HG03135 (cell line): ENCODE measurements at regions not wholly inside any gene's neighbourhood (a gene's known extent, or its start where the extent isn't known, plus 50 kb on each side); places are given as distances from the start of the nearest gene placed in this dataset.

Experiments
- ATAC-seq: cut with Tn5 transposase; IDR thresholded peaks from one replicate; pipeline ENCODE4 v1.9.1; 2021; ENCODE audit warnings: mild to moderate bottlenecking, moderate library complexity; ENCODE audit not compliant: unreplicated experiment

DNA sequence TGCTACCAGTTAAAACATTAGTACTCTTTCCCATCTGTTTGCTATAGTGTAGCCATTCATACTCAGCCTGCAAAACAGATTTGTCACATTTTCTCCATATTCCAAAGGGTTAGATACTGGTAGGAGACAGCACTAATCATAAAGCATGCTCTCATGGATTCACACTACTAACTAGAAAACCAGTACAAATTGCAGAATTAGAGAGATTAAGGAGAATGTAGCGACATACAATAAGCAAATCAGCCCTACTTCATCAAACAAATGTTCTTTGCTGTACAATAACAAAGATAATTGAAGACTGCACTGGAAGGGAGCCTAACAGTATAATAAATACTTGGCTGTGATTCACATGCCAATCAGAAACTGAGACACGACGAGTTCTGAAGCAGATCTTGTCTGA, 368.0 kb upstream of the PRMT6 start:
- ATAC-seq = no peak

DNA sequence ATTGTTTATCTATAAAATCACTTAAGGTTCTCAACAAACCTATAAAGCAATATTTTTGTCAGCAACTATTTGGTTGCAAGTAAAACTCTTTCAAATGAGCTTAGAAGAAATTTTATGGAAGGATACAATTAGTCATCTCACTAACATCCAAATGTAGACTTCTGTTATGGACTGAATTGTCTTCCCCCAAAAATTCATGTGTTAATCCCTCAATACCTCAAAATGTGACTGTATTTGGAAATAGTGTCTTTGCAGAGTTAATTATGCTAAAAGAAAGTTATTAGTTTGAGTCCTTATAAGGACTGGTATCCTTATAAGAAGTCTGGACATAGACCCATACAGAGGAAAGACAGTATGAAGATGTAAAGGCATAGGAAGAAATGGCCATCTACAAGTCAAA, 357.8 kb upstream of the PRMT6 start:
- ATAC-seq = no peak

DNA sequence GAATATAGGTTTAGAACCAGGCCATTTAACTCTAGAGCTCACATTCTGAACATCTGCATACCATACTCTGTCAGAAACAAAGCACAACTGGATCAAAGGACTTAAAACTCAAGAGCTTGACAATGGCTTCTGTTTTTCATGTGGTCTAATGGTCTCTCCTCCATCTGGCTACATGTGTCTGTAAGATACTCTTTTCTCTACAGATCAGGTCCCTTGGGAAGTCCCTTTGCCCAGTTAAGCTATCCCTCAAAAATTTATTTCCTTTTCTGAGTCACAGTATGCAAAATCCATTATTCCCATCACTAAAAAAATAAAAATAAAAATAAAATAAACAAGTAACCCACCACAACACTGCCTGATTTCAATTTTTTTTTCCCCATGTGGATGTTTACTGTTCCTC, 357.0 kb upstream of the PRMT6 start:
- no peak for ATAC-seq

DNA sequence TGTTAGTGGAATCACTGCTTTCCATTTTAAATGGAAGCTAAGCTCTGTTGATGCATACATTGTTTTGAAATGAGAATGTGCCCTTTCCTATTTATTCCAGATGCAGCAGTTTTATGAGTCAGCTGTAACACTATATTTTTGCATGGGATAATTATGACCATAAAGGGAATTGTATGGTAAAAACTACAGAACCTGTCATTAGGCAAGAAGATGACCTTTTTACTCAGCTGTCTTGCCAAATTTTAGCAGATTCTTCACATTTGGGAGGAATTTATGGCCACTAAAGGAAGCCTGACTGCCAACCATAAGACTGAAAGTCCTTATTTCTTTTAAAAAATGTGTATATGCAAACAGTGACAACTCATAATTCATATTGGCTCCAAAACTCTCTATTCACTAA, 356.3 kb upstream of the PRMT6 start:
- ATAC-seq = no peak

DNA sequence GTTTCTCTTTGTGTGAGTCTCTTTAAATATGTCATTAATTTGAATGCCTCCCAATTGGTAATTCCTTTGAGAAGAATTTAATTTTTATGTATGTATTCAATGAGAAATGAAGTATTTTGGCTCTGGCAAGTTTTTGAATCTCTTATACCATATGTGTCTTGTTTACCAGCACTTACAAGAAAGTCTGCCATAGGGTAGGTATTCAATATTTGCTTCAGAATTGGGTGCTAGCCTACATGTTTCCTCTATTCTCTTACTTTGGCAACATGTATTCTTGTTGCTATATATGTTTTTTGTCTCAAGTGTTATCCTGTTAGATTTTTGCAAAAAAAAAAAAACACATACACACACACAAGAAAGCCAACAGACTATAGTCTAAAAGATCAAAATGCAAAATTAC, 350.5 kb upstream of the PRMT6 start:
- ATAC-seq = no peak

DNA sequence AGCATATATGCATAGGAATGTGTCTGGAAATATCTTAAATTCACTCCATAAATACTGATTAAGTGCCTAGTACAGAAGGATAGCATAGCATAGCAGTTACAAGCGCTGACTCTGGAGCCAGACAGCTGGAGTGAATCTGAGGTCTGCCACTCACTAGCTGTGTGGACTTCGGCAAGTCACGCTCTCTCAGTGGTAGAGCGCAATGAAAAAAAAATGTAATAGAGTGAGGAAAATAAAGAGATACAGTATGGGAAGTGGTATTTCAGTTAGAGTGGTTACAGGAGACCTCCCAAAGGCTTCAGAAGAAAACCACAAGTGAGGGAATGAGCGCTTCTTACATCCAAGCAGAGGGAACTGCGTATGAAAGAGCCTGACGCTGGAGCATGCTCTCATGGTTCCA, 338.9 kb upstream of the PRMT6 start:
- no peak for ATAC-seq

DNA sequence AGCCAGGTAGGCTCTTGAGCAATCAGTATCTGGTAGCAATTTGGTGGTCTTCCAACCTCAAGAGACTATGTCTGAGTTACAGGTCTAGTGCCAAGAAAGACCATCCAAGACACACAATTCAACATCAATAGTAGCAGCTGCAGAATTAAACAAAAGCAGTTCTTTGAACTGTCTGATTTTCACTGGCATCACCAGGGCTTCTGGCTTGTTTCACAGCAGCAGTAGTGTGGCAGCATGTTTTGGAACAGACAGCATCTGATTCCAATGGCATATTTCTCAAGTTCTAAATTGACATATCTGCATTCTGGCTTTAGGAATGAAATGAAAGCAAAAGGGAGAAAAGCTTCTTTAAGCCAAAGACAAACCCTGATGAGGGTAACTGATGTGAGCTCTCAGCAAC, 334.7 kb upstream of the PRMT6 start:
- ATAC-seq = no peak

DNA sequence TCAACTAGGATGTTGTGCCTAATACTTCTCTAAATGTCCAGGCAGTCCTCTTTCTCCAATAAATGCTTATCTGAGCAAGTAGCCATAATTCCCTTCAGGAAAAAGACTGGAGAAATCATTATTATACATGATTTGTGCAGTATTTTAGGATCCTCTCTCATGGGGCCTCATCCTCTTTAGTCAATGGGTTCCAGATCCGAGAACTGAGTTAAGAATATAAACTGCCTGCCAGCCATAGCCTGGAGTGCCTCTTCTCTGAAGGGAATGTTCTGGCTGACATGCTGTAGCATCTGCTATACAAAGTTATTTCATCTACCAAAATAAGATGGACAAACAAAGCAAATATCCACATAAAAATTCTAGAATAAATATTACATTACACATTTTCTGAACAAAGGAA, 334.0 kb upstream of the PRMT6 start:
- no peak for ATAC-seq

DNA sequence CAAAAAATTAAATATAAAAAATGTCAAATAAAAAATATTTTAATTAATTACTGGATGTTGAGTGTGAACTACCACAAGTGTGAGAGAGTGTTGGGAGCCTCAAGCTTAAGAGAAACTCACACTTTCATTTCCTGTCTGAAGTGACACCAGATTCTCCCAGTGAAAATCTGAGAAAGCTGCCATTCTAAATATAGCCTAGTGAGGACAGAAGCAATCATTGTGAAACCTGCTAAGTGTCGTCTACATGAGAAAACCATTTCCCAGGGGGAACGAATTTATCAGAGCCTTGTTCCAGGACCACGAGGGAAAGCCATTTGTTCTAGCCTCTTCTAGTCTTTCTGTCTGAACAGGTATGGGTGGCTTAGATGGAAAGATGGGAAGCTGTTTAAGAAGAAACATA, 329.3 kb upstream of the PRMT6 start:
- peak; percentile 73 for ATAC-seq

DNA sequence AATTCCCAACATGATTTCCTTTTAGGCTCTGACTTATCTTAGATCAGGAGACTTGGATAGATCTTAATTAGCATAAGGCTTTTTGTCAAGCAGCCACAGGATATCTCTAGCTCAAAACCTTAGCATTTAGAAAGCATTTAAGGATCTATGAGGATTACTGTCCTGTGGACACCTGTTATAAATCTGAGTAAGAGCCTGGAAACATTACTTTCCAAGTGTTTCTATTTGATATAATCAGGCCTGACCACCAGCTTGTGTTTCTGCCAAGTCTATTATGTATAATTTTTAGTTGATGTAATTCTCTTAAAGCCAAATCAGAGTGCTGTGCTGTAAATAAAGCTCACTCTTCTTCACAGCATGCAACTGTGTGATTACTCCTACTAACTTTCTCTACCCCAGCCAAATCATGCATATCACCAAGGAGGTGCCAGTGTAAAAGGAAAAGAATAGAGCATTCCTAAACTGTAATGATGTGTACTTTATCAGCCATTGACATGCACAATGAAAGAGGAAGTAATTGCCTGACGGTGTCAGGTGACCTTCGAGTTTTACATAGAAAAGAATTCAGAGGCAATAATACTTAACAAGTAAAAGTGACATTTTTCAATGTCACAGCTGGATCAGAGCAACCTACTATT, 309.9 kb upstream of the PRMT6 start:
- ATAC-seq = no peak

DNA sequence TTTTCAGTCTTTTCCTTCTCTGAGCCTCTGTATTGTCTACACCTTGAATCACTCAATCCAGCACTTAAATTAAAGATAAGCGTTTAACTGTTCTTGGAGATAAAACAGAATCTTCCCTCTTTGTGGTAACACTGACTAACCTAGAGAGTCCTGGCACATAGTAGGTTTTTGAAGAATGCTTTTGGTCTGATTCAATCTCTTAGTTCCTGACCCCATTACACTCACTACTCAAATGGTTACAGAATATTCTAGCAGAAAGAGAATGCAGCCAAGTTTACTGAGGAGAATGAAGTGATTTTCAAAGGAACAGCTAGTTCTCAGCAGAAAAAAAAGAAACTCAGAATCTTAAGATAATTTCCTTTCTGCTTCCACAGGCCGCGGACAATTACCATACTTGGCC, 309.2 kb upstream of the PRMT6 start:
- ATAC-seq = no peak

DNA sequence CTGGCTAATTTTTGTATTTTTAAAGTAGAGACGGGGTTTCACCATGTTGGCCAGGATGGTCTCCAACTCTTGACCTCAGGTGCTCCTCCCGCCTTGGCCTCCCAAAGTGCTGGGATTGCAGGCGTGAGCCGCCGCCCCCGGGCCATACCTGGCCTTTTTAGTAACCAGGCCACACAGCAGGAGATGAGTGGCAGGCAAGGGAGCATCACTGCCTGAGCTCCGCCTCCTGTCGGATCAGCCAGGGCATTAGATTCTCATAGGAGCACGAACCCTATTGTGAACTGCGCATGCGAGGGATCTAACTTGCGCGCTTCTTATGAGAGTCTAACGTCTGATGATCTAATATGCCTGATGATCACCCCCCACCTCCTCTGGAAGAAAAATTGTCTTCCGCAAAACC, 308.7 kb upstream of the PRMT6 start:
- ATAC-seq = no peak

DNA sequence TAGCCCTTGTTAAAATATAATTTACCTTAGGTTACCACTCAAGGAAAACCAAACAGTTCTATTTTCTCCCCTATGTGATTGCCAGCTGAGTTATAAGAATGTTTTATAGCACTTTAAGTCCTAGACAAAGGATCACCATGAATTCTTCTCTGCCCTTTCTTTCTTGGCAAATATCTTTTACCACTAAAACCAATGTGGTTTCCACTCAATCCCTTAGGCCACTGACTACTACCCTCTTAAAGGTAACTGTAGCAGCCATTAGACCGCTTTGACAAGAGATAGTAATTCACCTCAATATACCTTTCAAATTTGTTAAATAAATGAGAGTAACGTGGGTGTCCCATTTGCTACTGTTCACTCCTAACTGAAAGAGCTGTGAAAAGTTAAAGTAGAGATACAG, 307.9 kb upstream of the PRMT6 start:
- no peak for ATAC-seq

DNA sequence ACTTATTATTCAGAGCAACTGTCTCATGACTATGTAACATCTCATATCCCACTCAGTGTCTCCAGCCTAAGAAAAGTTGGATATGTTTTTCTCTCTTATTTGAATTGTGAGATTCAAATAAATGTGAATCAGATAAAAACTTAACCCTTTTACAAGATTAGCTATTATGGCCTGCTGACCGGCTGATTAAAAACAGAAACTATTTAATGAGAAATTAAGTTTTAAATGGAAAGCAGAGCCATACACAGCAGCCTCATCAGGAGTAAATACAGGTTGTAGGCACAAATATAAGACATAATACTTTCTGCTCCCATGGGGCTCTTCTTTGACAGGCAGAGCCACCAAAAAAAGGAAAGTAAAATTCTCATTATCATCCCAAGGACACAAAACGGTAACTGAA, 307.0 kb upstream of the PRMT6 start:
- ATAC-seq = no peak

DNA sequence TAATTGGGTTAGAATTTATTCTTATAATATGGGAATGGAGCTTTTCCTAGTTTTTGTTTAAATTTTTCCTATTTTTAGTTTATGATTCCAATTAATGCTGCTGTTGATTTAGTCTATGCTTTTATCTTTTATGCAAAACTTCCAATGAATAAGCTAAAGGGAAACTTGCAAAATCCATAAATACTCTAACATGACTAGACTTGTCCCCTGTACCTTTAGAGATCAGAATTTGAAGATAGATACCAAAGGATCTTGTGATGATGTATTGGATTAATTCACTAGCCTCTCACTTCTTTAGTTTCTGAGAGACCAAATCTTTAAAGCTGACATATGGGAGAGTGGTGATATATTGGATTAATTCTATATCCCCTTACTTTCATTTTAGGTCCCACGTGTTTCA, 306.6 kb upstream of the PRMT6 start:
- no peak for ATAC-seq

DNA sequence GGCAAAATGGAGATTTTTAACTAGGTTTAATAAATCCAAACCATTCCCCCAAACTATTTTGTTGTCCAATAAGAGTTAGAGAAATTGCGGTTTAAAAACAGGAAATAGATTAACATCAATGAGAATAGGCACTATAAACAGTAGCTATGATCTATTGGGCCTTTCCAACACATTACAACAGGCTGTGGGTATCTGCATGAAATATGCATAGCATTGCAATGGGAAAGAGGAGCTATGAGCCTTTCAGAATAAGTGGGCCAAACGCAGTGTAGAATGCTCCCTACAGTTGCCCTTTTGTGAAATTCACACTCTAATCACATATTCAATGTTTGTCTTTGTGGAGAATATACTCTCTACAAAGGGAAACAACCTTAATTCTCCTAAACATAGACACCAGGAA, 305.5 kb upstream of the PRMT6 start:
- ATAC-seq = no peak

DNA sequence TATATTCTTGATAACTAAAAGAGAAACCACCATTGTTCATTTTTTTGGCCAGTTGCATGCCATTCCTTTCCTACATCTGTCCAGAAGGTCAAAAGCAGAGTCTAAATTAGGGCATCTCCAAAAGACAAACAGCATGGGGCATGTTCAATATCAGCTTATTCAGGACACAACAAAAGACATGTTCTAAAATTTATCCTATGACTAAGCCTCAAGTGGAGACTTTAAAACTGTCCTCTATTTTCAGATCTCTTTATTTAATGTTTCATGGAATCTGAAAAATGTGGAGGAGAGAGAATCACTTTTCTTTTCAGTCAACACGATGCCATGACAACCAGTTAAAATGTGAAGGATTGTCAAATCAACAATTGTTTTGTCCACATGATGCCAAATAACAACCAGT, 303.4 kb upstream of the PRMT6 start:
- no peak for ATAC-seq

DNA sequence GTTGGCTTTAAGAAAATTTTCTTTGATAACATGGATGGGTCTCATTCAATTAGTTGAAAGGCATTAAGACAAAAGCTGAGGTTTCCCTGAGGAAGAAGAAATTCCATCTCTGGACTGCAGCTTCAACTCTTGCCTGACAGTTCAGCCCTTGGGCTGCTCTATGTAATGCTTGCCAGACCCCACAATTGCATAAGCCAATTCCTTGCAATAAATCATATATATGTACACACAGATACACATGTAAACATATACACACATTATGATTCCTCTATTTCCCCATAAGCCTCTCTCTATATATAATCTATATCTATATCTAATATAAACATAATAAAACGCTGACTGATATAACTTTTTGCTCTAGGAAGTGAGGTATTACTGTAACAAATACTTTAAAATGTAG, 301.5 kb upstream of the PRMT6 start:
- ATAC-seq = no peak

DNA sequence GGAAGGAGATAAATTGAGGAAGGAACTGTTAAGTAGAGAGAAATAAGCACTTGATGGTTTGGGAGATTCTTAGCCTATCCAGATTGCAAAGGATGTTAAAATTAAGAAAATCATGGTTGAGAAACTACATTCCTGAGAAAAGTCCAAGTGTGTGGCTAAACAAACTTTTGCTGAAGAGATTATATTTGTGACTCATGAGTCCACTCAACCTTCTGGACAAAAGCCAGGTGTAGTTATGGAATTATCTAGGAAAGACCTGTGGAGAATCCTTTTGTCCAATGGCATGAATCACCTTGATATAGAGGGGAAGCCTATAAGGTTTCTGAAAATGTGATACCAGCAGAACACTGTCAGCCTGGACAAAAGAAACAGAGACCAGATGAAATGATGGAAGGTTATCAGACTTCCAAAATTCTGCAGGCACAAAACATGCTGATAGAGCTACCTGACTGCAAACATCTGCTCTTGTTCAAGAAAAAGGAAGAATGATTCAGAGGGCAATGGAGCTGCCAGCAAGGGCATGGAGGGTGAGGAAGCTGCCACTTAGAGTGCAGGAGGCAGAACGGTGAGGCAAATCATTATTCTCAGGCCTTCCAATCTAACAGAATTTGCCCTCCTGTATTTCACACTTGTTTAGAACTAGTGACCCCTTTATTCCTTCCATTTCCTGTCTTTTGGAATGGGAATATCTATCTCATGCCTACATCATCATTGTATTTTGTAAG, 300.6 kb upstream of the PRMT6 start:
- no peak for ATAC-seq

DNA sequence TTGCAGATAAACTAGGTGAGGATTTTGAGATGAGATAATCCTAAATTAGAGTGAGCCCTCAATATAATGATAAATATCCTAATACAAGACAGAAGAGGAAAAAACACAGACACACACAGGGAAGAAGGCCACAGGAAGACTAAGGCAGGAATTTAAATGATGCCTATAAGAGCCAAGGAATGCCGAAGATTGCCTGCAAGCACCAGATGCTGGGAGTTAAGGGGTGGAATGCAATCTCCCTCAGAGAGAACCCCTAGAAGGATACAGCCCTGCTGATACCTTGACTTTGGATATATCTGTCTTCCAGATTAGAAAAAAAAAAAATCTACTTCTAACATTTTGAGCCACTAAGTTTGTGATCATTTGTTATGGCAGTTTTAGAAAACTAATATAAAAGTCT, 299.7 kb upstream of the PRMT6 start:
- ATAC-seq = no peak

DNA sequence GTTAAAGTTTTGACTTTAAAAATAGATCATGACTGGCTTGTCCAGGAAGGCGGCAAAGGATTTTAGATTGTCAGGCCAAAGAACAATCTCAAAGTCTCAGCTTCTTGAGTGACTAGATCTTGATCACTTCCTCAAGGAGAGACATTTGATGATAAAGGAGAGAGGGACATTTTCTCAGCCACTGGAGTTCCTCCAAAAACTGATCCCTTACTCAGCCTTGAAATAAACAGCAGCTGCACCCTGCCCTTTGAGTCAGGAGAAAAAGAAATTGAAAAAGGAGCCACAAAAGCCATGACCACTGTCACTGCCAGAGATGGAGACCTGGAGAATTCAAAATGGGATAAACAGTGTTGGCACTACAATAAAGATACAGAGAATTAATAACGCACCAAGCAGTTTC, 288.4 kb upstream of the PRMT6 start:
- ATAC-seq = no peak

DNA sequence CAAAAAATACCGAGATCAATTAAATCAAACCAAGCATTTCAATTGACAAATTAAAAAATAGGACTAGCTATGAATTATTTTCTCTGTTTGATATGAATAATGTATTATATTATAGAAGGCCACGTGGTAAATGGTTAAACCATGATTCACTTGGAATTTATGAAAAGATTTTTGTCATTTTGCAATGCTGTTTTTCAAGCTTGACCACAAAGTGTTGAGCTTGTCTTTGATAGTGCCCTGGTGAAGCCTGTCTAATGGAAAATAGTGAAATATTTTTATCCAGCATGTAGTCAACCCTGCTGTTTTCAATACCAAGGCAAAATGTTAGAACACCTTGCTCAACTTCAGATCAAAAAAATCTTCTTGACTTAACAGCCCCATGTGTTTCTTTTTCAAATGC, 288.0 kb upstream of the PRMT6 start:
- no peak for ATAC-seq

DNA sequence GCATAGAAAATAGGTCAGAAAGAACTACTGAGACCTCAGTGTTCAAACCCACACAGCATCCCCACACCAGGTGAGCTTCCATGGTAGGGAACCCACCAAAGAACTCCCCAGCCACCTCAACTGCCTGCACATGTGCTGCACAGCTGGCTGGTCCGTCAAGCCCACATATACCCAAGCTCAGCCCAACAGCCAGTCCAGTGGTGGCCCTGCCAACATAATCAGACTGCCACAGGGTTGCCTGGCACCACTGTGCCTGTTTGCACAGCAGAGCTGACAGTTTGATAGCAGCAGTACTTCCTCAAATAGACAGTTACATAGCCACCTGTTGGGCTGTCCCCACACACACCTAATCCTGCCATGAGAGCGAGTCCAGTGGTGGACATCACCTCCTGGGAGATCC, 283.3 kb upstream of the PRMT6 start:
- ATAC-seq = no peak
